A549 (cell line): ENCODE measurements at regions not wholly inside any gene's neighbourhood (a gene's known extent, or its start where the extent isn't known, plus 50 kb on each side); places are given as distances from the start of the nearest gene placed in this dataset.
"Not testable (repeated sequence)": the region's sequence is repeated elsewhere in the genome, so short reads cannot be mapped to it uniquely, and the experiment has no call there.

Experiments used
- CTCF ChIP-seq: fragments of >200 bp; sonication (Bioruptor Twin); formaldehyde crosslinking; IDR thresholded peaks from 3 replicates; pipeline ENCODE4 v1.5.1; 2016
- EP300 ChIP-seq, 2 experiments: fragments of >200 bp; sonication (Bioruptor Twin); formaldehyde crosslinking; IDR thresholded peaks; 2 replicates in 1 of 2; 3 replicates in 1 of 2; pipeline ENCODE4 v1.6.1; 2016 to 2017
- ESRRA ChIP-seq: fragments of 150-350 bp; IDR thresholded peaks from 2 replicates; pipeline ENCODE4 v1.6.1; 2014; ENCODE audit warnings: mild to moderate bottlenecking, low read length, borderline replicate concordance
- HES2 ChIP-seq: fragments of >200 bp; sonication (Bioruptor Twin); formaldehyde crosslinking; IDR thresholded peaks from 2 replicates; pipeline ENCODE4 v1.6.1; 2016
- JUN ChIP-seq, 2 experiments: fragments of >200 bp; sonication (Bioruptor Twin); formaldehyde crosslinking; IDR thresholded peaks; 2 replicates in 1 of 2; 3 replicates in 1 of 2; pipeline ENCODE4 v1.6.1; 2016 to 2017
- KDM5A ChIP-seq: fragments of 200-600 bp; sonication (generic); IDR thresholded peaks from 2 replicates; pipeline ENCODE4 v1.6.1; 2016; ENCODE audit warnings: antibody characterized with exemption, mild to moderate bottlenecking
- RAD21 ChIP-seq, 2 experiments: fragments of >200 bp in 1 of 2; sonication (Bioruptor Twin) in 1 of 2; formaldehyde crosslinking in 1 of 2; IDR thresholded peaks in 1 of 2; conservative IDR thresholded peaks in 1 of 2; 2 replicates in 1 of 2; 3 replicates in 1 of 2; pipeline ENCODE4 v1.6.1; 2012 to 2018; ENCODE audit warnings: inconsistent platforms in 1 of 2
- RARB ChIP-seq: fragments of 250-450 bp; sonication (Bioruptor Pico); IDR thresholded peaks from 2 replicates; pipeline ENCODE4 v1.8.0; 2021; ENCODE audit warnings: mild to moderate bottlenecking, moderate library complexity

- not testable (repeated sequence) for TF ChIP-seq HES2; CTCF; EP300 (IDR thresholded peaks at IDR 0.05); JUN (IDR thresholded peaks at IDR 0.05); KDM5A; RAD21 (conservative IDR thresholded peaks at IDR 0.05 in 1 of 2, IDR thresholded peaks at IDR 0.05 in 1 of 2); ESRRA; RARB (CRISPR knock-in tag)
These were observed 118.1 kb upstream of the RIOK2 start for GRCh38 chr5:97301181-97301580.
